IMR-90 (cell line): ENCODE measurements at regions not wholly inside any gene's neighbourhood (a gene's known extent, or its start where the extent isn't known, plus 50 kb on each side); places are given as distances from the start of the nearest gene placed in this dataset.

Experiments used
- ATAC-seq: fragments of 200-7000 bp; cut with Tn5 transposase; 2 replicates; pipeline ENCODE4 v1.9.1; 2020; ENCODE audit warnings: low read depth, mild to moderate bottlenecking, moderate library complexity
- BruUV-seq: library from RNA; stranded (reverse); fragments of 400-500 nt; replicated peaks from 2 replicates; lab custom pipeline; 2021; lab: Mats Ljungman, UMichigan
- CTCF ChIA-PET: fragments of 300-600 bp; formaldehyde crosslinking; extraction: SDS; loops from one replicate; lab custom pipeline; 2021; ENCODE audit warnings: antibody characterized with exemption; lab: Yijun Ruan, JAX
- POLR2A ChIA-PET: fragments of 300-600 bp; sonication (Branson Sonifier 250); formaldehyde crosslinking; loops from one replicate; lab custom pipeline; 2022; ENCODE audit warnings: antibody characterized with exemption; ENCODE audit not compliant: unreplicated experiment; lab: Charles Lee
- DNase-seq: peaks from one replicate; pipeline ENCODE4 v3.0.0; 2013
- H2AFZ ChIP-seq: replicated peaks from 2 replicates; pipeline ENCODE3; 2013; ENCODE audit warnings: low read length, mild to moderate bottlenecking; ENCODE audit not compliant: poor library complexity
- H2AK5ac ChIP-seq: 2 replicates; pipeline ENCODE4 v1.6.1; 2013; ENCODE audit warnings: low read depth, low read length, inconsistent platforms
- H2AK9ac ChIP-seq: replicated peaks from 2 replicates; pipeline ENCODE3; 2013; ENCODE audit warnings: mild to moderate bottlenecking, low read depth, low read length, moderate library complexity; ENCODE audit not compliant: poor library complexity
- H2BK120ac ChIP-seq: 2 replicates; pipeline ENCODE4 v1.6.1; 2013; ENCODE audit warnings: low read depth, low read length, inconsistent platforms
- H2BK15ac ChIP-seq: 3 replicates; pipeline ENCODE4 v1.6.1; 2013; ENCODE audit warnings: low read depth, low read length, inconsistent platforms
- H2BK20ac ChIP-seq: 2 replicates; pipeline ENCODE4 v1.6.1; 2013; ENCODE audit warnings: low read depth, mild to moderate bottlenecking, inconsistent platforms, low read length, moderate library complexity
- H2BK5ac ChIP-seq: 2 replicates; pipeline ENCODE4 v1.6.1; 2013; ENCODE audit warnings: mild to moderate bottlenecking, low read depth, low read length, inconsistent platforms; ENCODE audit not compliant: poor library complexity, severe bottlenecking
- H3K14ac ChIP-seq: replicated peaks from 2 replicates; pipeline ENCODE4 v1.6.1; 2013; ENCODE audit warnings: low read depth, low read length, inconsistent platforms
- H3K18ac ChIP-seq: 2 replicates; pipeline ENCODE4 v1.6.1; 2013; ENCODE audit warnings: low read depth, low read length, control low read depth
- H3K23ac ChIP-seq: 2 replicates; pipeline ENCODE4 v1.6.1; 2013; ENCODE audit warnings: low read depth, low read length, inconsistent platforms
- H3K27ac ChIP-seq: 2 replicates; pipeline ENCODE4 v1.5.1; 2013; ENCODE audit warnings: mild to moderate bottlenecking, control low read depth, low read length; ENCODE audit not compliant: insufficient read depth
- H3K27me3 ChIP-seq: 2 replicates; pipeline ENCODE4 v1.6.1; 2013; ENCODE audit warnings: low read length; ENCODE audit not compliant: control insufficient read depth, insufficient read depth
- H3K36me3 ChIP-seq: 2 replicates; pipeline ENCODE4 v1.6.1; 2013; ENCODE audit warnings: low read length, mixed read lengths; ENCODE audit not compliant: control insufficient read depth, insufficient read depth
- H3K4ac ChIP-seq: 2 replicates; pipeline ENCODE4 v1.6.1; 2013; ENCODE audit warnings: low read depth, low read length, inconsistent platforms
- H3K4me1 ChIP-seq: 2 replicates; pipeline ENCODE4 v1.6.1; 2013; ENCODE audit warnings: low read length, mixed read lengths; ENCODE audit not compliant: control insufficient read depth, insufficient read depth
- H3K4me2 ChIP-seq: 2 replicates; pipeline ENCODE4 v1.6.1; 2013; ENCODE audit warnings: low read depth, mild to moderate bottlenecking, control low read depth, low read length, moderate library complexity
- H3K4me3 ChIP-seq: 2 replicates; pipeline ENCODE4 v1.5.1; 2013; ENCODE audit warnings: low read depth, mild to moderate bottlenecking, control low read depth, low read length, moderate library complexity; ENCODE audit not compliant: insufficient read depth
- H3K56ac ChIP-seq: 2 replicates; pipeline ENCODE4 v1.6.1; 2013; ENCODE audit warnings: low read length, inconsistent platforms; ENCODE audit not compliant: insufficient read depth; ENCODE audit errors: extremely low read depth
- H3K79me1 ChIP-seq, 2 experiments: 2 replicates each; pipeline ENCODE4 v1.6.1; 2013; ENCODE audit warnings: low read length in 2 of 2, inconsistent platforms in 1 of 2, low read depth in 1 of 2
- H3K9ac ChIP-seq: 2 replicates; pipeline ENCODE4 v1.6.1; 2013; ENCODE audit warnings: low read depth, low read length, control low read depth
- H3K9me1 ChIP-seq: 2 replicates; pipeline ENCODE4 v1.6.1; 2013; ENCODE audit warnings: low read length, inconsistent platforms; ENCODE audit not compliant: insufficient read depth
- H3K9me3 ChIP-seq: 2 replicates; pipeline ENCODE4 v1.6.1; 2013; ENCODE audit warnings: low read length; ENCODE audit not compliant: control insufficient read depth, insufficient read depth
- H4K20me1 ChIP-seq: 2 replicates; pipeline ENCODE4 v1.6.1; 2013; ENCODE audit warnings: low read length, inconsistent platforms; ENCODE audit not compliant: insufficient read depth
- H4K5ac ChIP-seq: 2 replicates; pipeline ENCODE4 v1.6.1; 2013; ENCODE audit warnings: mild to moderate bottlenecking, low read depth, low read length, control low read depth
- H4K8ac ChIP-seq, 2 experiments: 2 replicates each; pipeline ENCODE4 v1.6.1; 2013; ENCODE audit warnings: low read depth in 2 of 2, low read length in 2 of 2, control low read depth in 1 of 2, inconsistent platforms in 1 of 2
- H4K91ac ChIP-seq: 2 replicates; pipeline ENCODE4 v1.6.1; 2013; ENCODE audit warnings: low read depth, low read length, inconsistent platforms; ENCODE audit not compliant: insufficient read depth
- BHLHE40 ChIP-seq: fragments of 150-350 bp; IDR thresholded peaks from 2 replicates; pipeline ENCODE4 v1.6.1; 2016; ENCODE audit warnings: mild to moderate bottlenecking, low read depth, low read length
- CHD1 ChIP-seq: IDR thresholded peaks from 2 replicates; pipeline ENCODE4 v1.6.1; 2012; ENCODE audit warnings: low read depth, low read length, improper control_type of control experiment
- CTCF ChIP-seq: conservative IDR thresholded peaks from 2 replicates; pipeline ENCODE4 v1.5.1; 2012; ENCODE audit warnings: mild to moderate bottlenecking, low read depth, low read length, improper control_type of control experiment
- ELK1 ChIP-seq: fragments of 150-350 bp; IDR thresholded peaks from 2 replicates; pipeline ENCODE4 v1.6.1; 2016; ENCODE audit warnings: low read depth, mild to moderate bottlenecking, low read length, moderate library complexity, borderline replicate concordance
- FOS ChIP-seq: fragments of 150-350 bp; IDR thresholded peaks from 2 replicates; pipeline ENCODE4 v1.6.1; 2016; ENCODE audit warnings: low read depth, low read length
- MAFK ChIP-seq: IDR thresholded peaks from 2 replicates; pipeline ENCODE4 v1.6.1; 2012; ENCODE audit warnings: low read depth, low read length, improper control_type of control experiment
- MXI1 ChIP-seq: IDR thresholded peaks from 2 replicates; pipeline ENCODE4 v1.6.1; 2012; ENCODE audit warnings: low read depth, mild to moderate bottlenecking, low read length, moderate library complexity, borderline replicate concordance
- NFE2L2 ChIP-seq: fragments of 150-350 bp; IDR thresholded peaks from 2 replicates; pipeline ENCODE4 v1.6.1; 2016; ENCODE audit warnings: low read depth, mild to moderate bottlenecking, low read length
- POLR2A ChIP-seq: IDR thresholded peaks from 2 replicates; pipeline ENCODE4 v1.6.1; 2012; ENCODE audit warnings: mild to moderate bottlenecking, low read depth, low read length
- RCOR1 ChIP-seq: IDR thresholded peaks from 2 replicates; pipeline ENCODE4 v1.6.1; 2012; ENCODE audit warnings: mild to moderate bottlenecking, low read length, improper control_type of control experiment; ENCODE audit not compliant: insufficient replicate concordance
- RFX5 ChIP-seq: IDR thresholded peaks from 2 replicates; pipeline ENCODE4 v1.8.0; 2012; ENCODE audit warnings: low read depth, mild to moderate bottlenecking, low read length, moderate library complexity
- SMC3 ChIP-seq: fragments of 150-350 bp; IDR thresholded peaks from 2 replicates; pipeline ENCODE4 v1.6.1; 2016; ENCODE audit warnings: low read depth, mild to moderate bottlenecking, antibody characterized with exemption, low read length, moderate library complexity
- USF2 ChIP-seq: fragments of 150-350 bp; IDR thresholded peaks from 2 replicates; pipeline ENCODE4 v1.6.1; 2017; ENCODE audit warnings: mild to moderate bottlenecking, antibody characterized with exemption, low read length, low read depth
- dilution Hi-C: fragments of 300-500 bp; cut with HindIII; formaldehyde crosslinking; loops from one replicate; pipeline ENCODE4 v1.14.3; 2018; ENCODE audit warnings: low sequenced_read_pairs; ENCODE audit not compliant: unreplicated experiment
- in situ Hi-C: fragments of 300-500 bp; cut with MboI; formaldehyde crosslinking; loops from 3 replicates; pipeline ENCODE4 v1.14.3; 2019; ENCODE audit warnings: low sequenced_read_pairs, inconsistent platforms, mixed read lengths
- intact Hi-C: fragments of 100-400 bp; cut with micrococcal nuclease; formaldehyde crosslinking; loops from 2 replicates; pipeline ENCODE4 v1.10.0; 2022

- H3K9me1 ChIP-seq: no peaks in the 10 kb centered on the region
- H3K27ac ChIP-seq: no peak overlapping the region
- no peak overlapping the region for H3K56ac ChIP-seq
- ChIA-PET POLR2A (no interaction called here), CTCF (no interaction called here)
- no peak overlapping the region for H2AK9ac ChIP-seq
- in situ Hi-C loops: no loop called here
- H3K14ac ChIP-seq: no peak overlapping the region
- H2AK5ac ChIP-seq: no peak overlapping the region
- H3K4me3 ChIP-seq: no peak overlapping the region
- H3K9ac ChIP-seq: no peak overlapping the region
- no peaks in the 10 kb centered on the region for H3K4me1 ChIP-seq
- no peak overlapping the region for H2AFZ ChIP-seq
- intact Hi-C loops: no loop called here
- H2BK5ac ChIP-seq: no peak overlapping the region
- H2BK20ac ChIP-seq: no peak overlapping the region
- H4K91ac ChIP-seq: no peak overlapping the region
- H3K23ac ChIP-seq: no peak overlapping the region
- ATAC-seq (no peak), DNase-seq (no peak)
- no peak overlapping the region for H4K5ac ChIP-seq
- H3K27me3 ChIP-seq: no peaks in the 10 kb centered on the region; the same call in 1 of the 2 replicates
- no peak overlapping the region for H3K18ac ChIP-seq
- no peak for TF ChIP-seq FOS
- no peak for TF ChIP-seq CTCF
- TF ChIP-seq POLR2A: no peak
- TF ChIP-seq MXI1: no peak
- TF ChIP-seq MAFK: no peak
- TF ChIP-seq RFX5: no peak
- TF ChIP-seq BHLHE40: no peak
- TF ChIP-seq ELK1: no peak
- TF ChIP-seq USF2: no peak
- no peak for TF ChIP-seq CHD1
- no peak for TF ChIP-seq NFE2L2
- TF ChIP-seq RCOR1: no peak
- no peak for TF ChIP-seq SMC3
- no peaks in the 10 kb centered on the region for H3K36me3 ChIP-seq
- H4K20me1 ChIP-seq: no peaks in the 10 kb centered on the region
- no peak overlapping the region for H3K4ac ChIP-seq
- no peak overlapping the region for H2BK15ac ChIP-seq
- H2BK120ac ChIP-seq: no peak overlapping the region
- H3K79me1 ChIP-seq: no peaks in the 10 kb centered on the region
- H3K9me3 ChIP-seq: no peaks in the 10 kb centered on the region
- H4K8ac ChIP-seq: no peak overlapping the region
- dilution Hi-C loops: no loop called here
- BruUV-seq: no TSS peak
- H3K4me2 ChIP-seq: no peak overlapping the region
These were observed 611.8 kb downstream of the TLE1 start for GRCh38 chr9:81077572-81077971.
